ENCODE measurements at regions not wholly inside any gene's neighbourhood (a gene's known extent, or its start where the extent isn't known, plus 50 kb on each side); places are given as distances from the start of the nearest gene placed in this dataset.

GRCh38 chr14:101151226-101151926 lies 247.9 kb upstream of the RTL1 start:
- no peak for DNase-seq
- intact Hi-C loops (cut with DNase I), result no loop called here
- Histone ChIP-seq H3K4me3 (no peak overlapping the region), H3K4me1 (no peaks in the 10 kb centered on the region), H3K9me3 (no peaks in the 10 kb centered on the region), H3K36me3 (no peaks in the 10 kb centered on the region), H3K27me3 (peaks cover 24% of the 10 kb centered on the region), H3K27ac (no peak overlapping the region)
- peak; percentile 40 for ATAC-seq
- no peak for TF ChIP-seq CTCF (IDR thresholded peaks at IDR 0.05)

- no peak for TF ChIP-seq CTCF (IDR thresholded peaks at IDR 0.05)
These were observed 248.4 kb upstream of the RTL1 start for GRCh38 chr14:101151927-101152305.

GRCh38 chr14:101152855-101153254 lies 249.3 kb upstream of the RTL1 start:
- H3K9me3 ChIP-seq, result no peaks in the 10 kb centered on the region
- no peaks in the 10 kb centered on the region for H3K36me3 ChIP-seq
- no peak overlapping the region for H3K4me3 ChIP-seq
- H3K27ac ChIP-seq, result no peak overlapping the region
- TF ChIP-seq CTCF (IDR thresholded peaks at IDR 0.05), result no peak
- intact Hi-C loops (cut with DNase I), result no loop called here
- ATAC-seq, result no peak
- no peak for DNase-seq
- peaks cover 24% of the 10 kb centered on the region for H3K27me3 ChIP-seq
- H3K4me1 ChIP-seq, result no peaks in the 10 kb centered on the region

More at GRCh38 chr14:101151927-101152305, 248.4 kb upstream of the RTL1 start:
- Histone ChIP-seq H3K36me3 (no peaks in the 10 kb centered on the region), H3K27ac (no peak overlapping the region), H3K4me1 (no peaks in the 10 kb centered on the region), H3K9me3 (no peaks in the 10 kb centered on the region), H3K4me3 (no peak overlapping the region), H3K27me3 (peaks cover 24% of the 10 kb centered on the region)
- ATAC-seq (no peak), DNase-seq (no peak)
- intact Hi-C loops (cut with DNase I), result no loop called here

- no peak for ATAC-seq
- Histone ChIP-seq H3K9me3 (no peaks in the 10 kb centered on the region), H3K27me3 (peaks cover 24% of the 10 kb centered on the region)
These were observed 250.2 kb upstream of the RTL1 start for GRCh38 chr14:101153691-101154090.

GRCh38 chr14:101155575-101155974 lies 252.1 kb upstream of the RTL1 start:
- TF ChIP-seq CTCF (IDR thresholded peaks at IDR 0.05), result no peak
- H3K27me3 ChIP-seq, result peaks cover 20% of the 10 kb centered on the region
- no peak overlapping the region for H3K4me3 ChIP-seq
- H3K4me1 ChIP-seq, result no peaks in the 10 kb centered on the region
- H3K36me3 ChIP-seq, result no peaks in the 10 kb centered on the region
- no peak overlapping the region for H3K27ac ChIP-seq
- intact Hi-C loops (cut with DNase I), result no loop called here
- ATAC-seq, result no peak
- no peak for DNase-seq
- no peaks in the 10 kb centered on the region for H3K9me3 ChIP-seq

More at GRCh38 chr14:101153691-101154090, 250.2 kb upstream of the RTL1 start:
- Histone ChIP-seq H3K4me3 (no peak overlapping the region), H3K4me1 (no peaks in the 10 kb centered on the region), H3K36me3 (no peaks in the 10 kb centered on the region), H3K27ac (no peak overlapping the region)
- TF ChIP-seq CTCF (IDR thresholded peaks at IDR 0.05), result no peak
- no peak for DNase-seq
- intact Hi-C loops (cut with DNase I), result no loop called here

GRCh38 chr14:101167428-101167827 lies 263.9 kb upstream of the RTL1 start:
- no peaks in the 10 kb centered on the region for H3K27me3 ChIP-seq
- H3K4me3 ChIP-seq, result no peak overlapping the region
- intact Hi-C loops (cut with DNase I), result no loop called here
- no peak overlapping the region for H3K27ac ChIP-seq
- no peak for TF ChIP-seq CTCF (IDR thresholded peaks at IDR 0.05)
- ATAC-seq, result no peak
- H3K9me3 ChIP-seq, result no peaks in the 10 kb centered on the region
- no peaks in the 10 kb centered on the region for H3K36me3 ChIP-seq
- no peak for DNase-seq
- no peaks in the 10 kb centered on the region for H3K4me1 ChIP-seq

Measured in upper lobe of right lung (tissue), 1 donor.